SU-DHL-6 (cell line): ENCODE measurements at regions not wholly inside any gene's neighbourhood (a gene's known extent, or its start where the extent isn't known, plus 50 kb on each side); places are given as distances from the start of the nearest gene placed in this dataset.
A peak's percentile ranks its signal among the peaks of the same experiment; 100 is the strongest.

Experiments used
- H2AFZ ChIP-seq: fragments of 200-600 bp; sonication (generic); 2 replicates; pipeline ENCODE4 v1.6.1; 2014; ENCODE audit warnings: low read depth, mild to moderate bottlenecking, moderate library complexity, mixed read lengths, antibody characterized with exemption, low read length; ENCODE audit not compliant: severe bottlenecking
- H3F3A ChIP-seq: fragments of 200-600 bp; shearing (Covaris generic); 2 replicates; pipeline ENCODE4 v1.6.0; 2016; ENCODE audit warnings: antibody characterized with exemption, mild to moderate bottlenecking; ENCODE audit not compliant: insufficient read depth
- H3K27ac ChIP-seq: fragments of 200-600 bp; sonication (generic); 2 replicates; pipeline ENCODE4 v1.5.1; 2016; ENCODE audit warnings: low read depth, mild to moderate bottlenecking, low read length, moderate library complexity, mixed read lengths
- H3K27me3 ChIP-seq: fragments of 200-600 bp; sonication (generic), shearing (Covaris generic); 2 replicates; pipeline ENCODE4 v1.6.0; 2014; ENCODE audit warnings: mild to moderate bottlenecking, low read length
- H3K36me3 ChIP-seq: fragments of 200-600 bp; sonication (generic); 2 replicates; pipeline ENCODE4 v1.6.1; 2014; ENCODE audit warnings: mild to moderate bottlenecking, low read length, mixed read lengths
- H3K4me2 ChIP-seq: fragments of 300-600, 200-600 bp; shearing (Covaris generic), sonication (generic); 2 replicates; pipeline ENCODE4 v1.6.0; 2014; ENCODE audit warnings: low read length, low read depth, mild to moderate bottlenecking; ENCODE audit not compliant: poor library complexity, severe bottlenecking
- H3K4me3 ChIP-seq: fragments of 200-600 bp; sonication (generic); 2 replicates; pipeline ENCODE4 v1.5.1; 2014; ENCODE audit warnings: antibody characterized with exemption, low read length, mild to moderate bottlenecking, mixed read lengths; ENCODE audit not compliant: insufficient read depth, poor library complexity, severe bottlenecking
- H3K79me2 ChIP-seq: fragments of 200-600 bp; sonication (generic); 2 replicates; pipeline ENCODE4 v1.6.1; 2014; ENCODE audit warnings: mild to moderate bottlenecking, low read length, moderate library complexity; ENCODE audit not compliant: insufficient read depth
- H3K9ac ChIP-seq: fragments of 200-600 bp; sonication (generic); 2 replicates; pipeline ENCODE4 v1.7.0; 2014; ENCODE audit warnings: mild to moderate bottlenecking, low read length
- H3K9me2 ChIP-seq: fragments of 200-600 bp; sonication (generic); replicated peaks from 2 replicates; pipeline ENCODE4 v1.6.1; 2014; ENCODE audit warnings: low read length; ENCODE audit not compliant: insufficient read depth
- H3K9me3 ChIP-seq: fragments of 200-600 bp; sonication (generic); 2 replicates; pipeline ENCODE4 v1.6.1; 2014; ENCODE audit warnings: low read length, mixed read lengths; ENCODE audit not compliant: insufficient read depth
- H4K20me1 ChIP-seq: fragments of 200-600 bp; sonication (generic); 2 replicates; pipeline ENCODE4 v1.6.1; 2014; ENCODE audit warnings: low read depth, mild to moderate bottlenecking, antibody characterized with exemption, low read length, moderate library complexity, mixed read lengths
- CTCF ChIP-seq: fragments of 200-600 bp; sonication (generic); IDR thresholded peaks from one replicate; pipeline ENCODE4 v1.5.1; 2017; ENCODE audit warnings: antibody characterized with exemption, mild to moderate bottlenecking, low read length, moderate library complexity; ENCODE audit not compliant: insufficient read depth, poor library complexity, severe bottlenecking
- EZH2phosphoT487 ChIP-seq: fragments of 200-600 bp; sonication (generic), shearing (Covaris generic); conservative IDR thresholded peaks from 2 replicates; pipeline ENCODE4 v1.6.1; 2018; ENCODE audit warnings: mild to moderate bottlenecking, antibody characterized with exemption, low read length, moderate library complexity, mixed read lengths

DNA sequence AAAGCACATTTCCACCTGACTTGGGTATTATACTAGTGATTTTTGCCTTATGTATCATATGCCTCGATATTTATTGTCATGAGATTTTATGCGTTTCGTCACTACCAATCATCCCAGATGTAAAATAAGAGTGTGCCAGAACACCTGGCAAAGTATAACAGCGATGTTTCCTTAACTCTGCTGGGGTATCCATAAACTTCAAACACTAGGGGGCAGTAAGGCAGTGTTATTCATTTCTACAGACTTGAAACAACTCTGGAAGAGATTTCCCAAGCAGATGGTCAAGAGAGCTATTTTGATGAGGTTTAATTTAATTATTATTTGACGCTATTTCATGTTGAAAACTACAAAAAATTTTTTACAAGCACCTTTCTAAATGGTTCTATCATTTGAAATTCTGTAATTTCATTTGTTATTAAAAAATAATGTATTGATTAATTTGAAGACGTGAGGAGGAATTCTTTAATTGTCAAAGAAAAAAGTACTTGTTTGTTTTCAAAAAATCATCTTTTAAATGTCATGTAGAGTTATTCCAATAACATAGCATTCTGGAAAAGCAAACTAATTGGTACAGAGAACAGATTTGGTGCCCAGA is 388.5 kb upstream of the CTNND2 start:
- Histone ChIP-seq H3K9me2 (no peaks in the 10 kb centered on the region), H4K20me1 (no peaks in the 10 kb centered on the region), H2AFZ (no peak overlapping the region), H3K9ac (no peak overlapping the region), H3K36me3 (no peaks in the 10 kb centered on the region), H3K27ac (no peak overlapping the region), H3K27me3 (no peaks in the 10 kb centered on the region), H3K4me3 (no peak overlapping the region), H3K9me3 (no peaks in the 10 kb centered on the region), H3F3A (no peaks in the 10 kb centered on the region), H3K4me2 (no peak overlapping the region), H3K79me2 (no peaks in the 10 kb centered on the region)
- no peak for TF ChIP-seq EZH2phosphoT487
- peak; percentile 18 for TF ChIP-seq CTCF

- H2AFZ ChIP-seq: no peak overlapping the region
- no peaks in the 10 kb centered on the region for H3K9me3 ChIP-seq
- H3K4me3 ChIP-seq: no peak overlapping the region
- H3K27me3 ChIP-seq: no peaks in the 10 kb centered on the region
- H3K9ac ChIP-seq: no peak overlapping the region
- no peaks in the 10 kb centered on the region for H4K20me1 ChIP-seq
- H3K9me2 ChIP-seq: no peaks in the 10 kb centered on the region
- no peak overlapping the region for H3K27ac ChIP-seq
- TF ChIP-seq EZH2phosphoT487: no peak
- TF ChIP-seq CTCF: no peak
- H3K4me2 ChIP-seq: no peak overlapping the region
- H3F3A ChIP-seq: no peaks in the 10 kb centered on the region
- no peaks in the 10 kb centered on the region for H3K79me2 ChIP-seq
- no peaks in the 10 kb centered on the region for H3K36me3 ChIP-seq
Measured at GRCh38 chr5:12284604-12285003, 380.4 kb upstream of the CTNND2 start.

- Histone ChIP-seq H3K4me2 (no peak overlapping the region), H3K9me3 (no peaks in the 10 kb centered on the region), H4K20me1 (no peaks in the 10 kb centered on the region), H3K27ac (no peak overlapping the region), H3K4me3 (no peak overlapping the region), H3K36me3 (no peaks in the 10 kb centered on the region), H3K9ac (no peak overlapping the region), H3K79me2 (no peaks in the 10 kb centered on the region), H3K9me2 (no peaks in the 10 kb centered on the region), H2AFZ (no peak overlapping the region), H3K27me3 (no peaks in the 10 kb centered on the region), H3F3A (no peaks in the 10 kb centered on the region)
- TF ChIP-seq EZH2phosphoT487 (no peak), CTCF (no peak)
Measured at GRCh38 chr5:12277504-12278192, 373.4 kb upstream of the CTNND2 start.
